Activated T-helper 17 cell treated with anti-CD3 and anti-CD28 coated beads, Interleukin-2, amount 50 U/mL, for 72 hours (primary cell): ENCODE measurements at regions not wholly inside any gene's neighbourhood (a gene's known extent, or its start where the extent isn't known, plus 50 kb on each side); places are given as distances from the start of the nearest gene placed in this dataset.

Source experiments
- ATAC-seq: fragments of 150-1000 bp; cut with Tn5 transposase; replicated peaks from 2 replicates; pipeline ENCODE4 v1.10.0; 2021; ENCODE audit warnings: mild to moderate bottlenecking, moderate library complexity
- H3K27ac Mint-ChIP-seq: one replicate; pipeline ENCODE4 v1.8.0; 2022; ENCODE audit warnings: mixed read lengths
- H3K27me3 Mint-ChIP-seq: one replicate; pipeline ENCODE4 v1.8.0; 2022; ENCODE audit warnings: mixed read lengths
- H3K36me3 Mint-ChIP-seq: one replicate; pipeline ENCODE4 v1.8.0; 2022; ENCODE audit warnings: low read depth, mild to moderate bottlenecking, mixed read lengths
- H3K4me1 Mint-ChIP-seq: one replicate; pipeline ENCODE4 v1.8.0; 2022; ENCODE audit warnings: mixed read lengths
- H3K4me3 Mint-ChIP-seq: one replicate; pipeline ENCODE4 v1.8.0; 2022; ENCODE audit warnings: mild to moderate bottlenecking, mixed read lengths
- H3K9me3 Mint-ChIP-seq: one replicate; pipeline ENCODE4 v1.8.0; 2022; ENCODE audit warnings: mixed read lengths

- H3K36me3 Mint-ChIP-seq: no peaks in the 10 kb centered on the region
- no peaks in the 10 kb centered on the region for H3K9me3 Mint-ChIP-seq
- ATAC-seq: no peak
- H3K4me1 Mint-ChIP-seq: peaks cover 47% of the 10 kb centered on the region
- H3K27ac Mint-ChIP-seq: peak overlapping the region; percentile 88
- no peaks in the 10 kb centered on the region for H3K27me3 Mint-ChIP-seq
- peak overlapping the region; percentile 60 for H3K4me3 Mint-ChIP-seq
These were observed 113.4 kb downstream of the CD47 start for GRCh38 chr3:107977221-107978130.

GRCh38 chr3:107976202-107976800 lies 114.5 kb downstream of the CD47 start:
- no peak for ATAC-seq

GRCh38 chr3:107975529-107976201 lies 115.2 kb downstream of the CD47 start:
- Mint-ChIP-seq H3K4me1 (peaks cover 47% of the 10 kb centered on the region), H3K9me3 (no peaks in the 10 kb centered on the region), H3K4me3 (peak overlapping the region; percentile 60), H3K36me3 (no peaks in the 10 kb centered on the region), H3K27me3 (no peaks in the 10 kb centered on the region), H3K27ac (peak overlapping the region; percentile 88)
- no peak for ATAC-seq

More at GRCh38 chr3:107976202-107976800, 114.5 kb downstream of the CD47 start:
- H3K4me3 Mint-ChIP-seq: peak overlapping the region; percentile 60
- peak overlapping the region; percentile 88 for H3K27ac Mint-ChIP-seq
- H3K9me3 Mint-ChIP-seq: no peaks in the 10 kb centered on the region
- no peaks in the 10 kb centered on the region for H3K27me3 Mint-ChIP-seq
- H3K36me3 Mint-ChIP-seq: no peaks in the 10 kb centered on the region
- peaks cover 47% of the 10 kb centered on the region for H3K4me1 Mint-ChIP-seq

- H3K36me3 Mint-ChIP-seq: no peaks in the 10 kb centered on the region
- no peak overlapping the region for H3K27ac Mint-ChIP-seq
- no peak for ATAC-seq
- H3K4me3 Mint-ChIP-seq: no peak overlapping the region
- H3K27me3 Mint-ChIP-seq: no peaks in the 10 kb centered on the region
- H3K9me3 Mint-ChIP-seq: no peaks in the 10 kb centered on the region
- peaks cover 50% of the 10 kb centered on the region for H3K4me1 Mint-ChIP-seq
These were observed 116.9 kb downstream of the CD47 start for GRCh38 chr3:107973961-107974360.

GRCh38 chr3:107973152-107973551 lies 117.7 kb downstream of the CD47 start:
- Mint-ChIP-seq H3K9me3 (no peaks in the 10 kb centered on the region), H3K27me3 (no peaks in the 10 kb centered on the region), H3K36me3 (no peaks in the 10 kb centered on the region), H3K4me1 (peaks cover 42% of the 10 kb centered on the region), H3K27ac (peak overlapping the region; percentile 20), H3K4me3 (no peak overlapping the region)
- no peak for ATAC-seq

GRCh38 chr3:107970993-107971580 lies 119.7 kb downstream of the CD47 start:
- Mint-ChIP-seq H3K4me1 (peaks cover 34% of the 10 kb centered on the region), H3K36me3 (no peaks in the 10 kb centered on the region), H3K27me3 (no peaks in the 10 kb centered on the region), H3K27ac (peak overlapping the region; percentile 79), H3K4me3 (no peak overlapping the region), H3K9me3 (no peaks in the 10 kb centered on the region)
- no peak for ATAC-seq

- Mint-ChIP-seq H3K36me3 (no peaks in the 10 kb centered on the region), H3K4me3 (peak overlapping the region; percentile 30), H3K27me3 (no peaks in the 10 kb centered on the region), H3K4me1 (peaks cover 25% of the 10 kb centered on the region), H3K27ac (peak overlapping the region; percentile 79), H3K9me3 (no peaks in the 10 kb centered on the region)
- peak; percentile 91 for ATAC-seq
These were observed 120.6 kb downstream of the CD47 start for GRCh38 chr3:107969994-107970819.

- Mint-ChIP-seq H3K4me1 (peaks cover 22% of the 10 kb centered on the region), H3K27me3 (no peaks in the 10 kb centered on the region), H3K9me3 (no peaks in the 10 kb centered on the region), H3K4me3 (peak overlapping the region; percentile 30), H3K36me3 (no peaks in the 10 kb centered on the region), H3K27ac (peak overlapping the region; percentile 79)
- ATAC-seq: no peak
These were observed 121.3 kb downstream of the CD47 start for GRCh38 chr3:107969525-107969924.

- no peaks in the 10 kb centered on the region for H3K27me3 Mint-ChIP-seq
- no peak for ATAC-seq
- no peak overlapping the region for H3K27ac Mint-ChIP-seq
- H3K36me3 Mint-ChIP-seq: no peaks in the 10 kb centered on the region
- no peak overlapping the region for H3K4me3 Mint-ChIP-seq
- H3K9me3 Mint-ChIP-seq: peaks cover 4% of the 10 kb centered on the region
- H3K4me1 Mint-ChIP-seq: peaks cover 22% of the 10 kb centered on the region
These were observed 124.6 kb downstream of the CD47 start for GRCh38 chr3:107966276-107966675.

- H3K4me1 Mint-ChIP-seq: peaks cover 15% of the 10 kb centered on the region
- H3K27ac Mint-ChIP-seq: no peak overlapping the region
- peaks cover 4% of the 10 kb centered on the region for H3K9me3 Mint-ChIP-seq
- no peak for ATAC-seq
- no peak overlapping the region for H3K4me3 Mint-ChIP-seq
- H3K36me3 Mint-ChIP-seq: no peaks in the 10 kb centered on the region
- H3K27me3 Mint-ChIP-seq: no peaks in the 10 kb centered on the region
These were observed 125.6 kb downstream of the CD47 start for GRCh38 chr3:107965136-107965655.

GRCh38 chr3:107963581-107963980 lies 127.2 kb downstream of the CD47 start:
- Mint-ChIP-seq H3K27ac (no peak overlapping the region), H3K36me3 (no peaks in the 10 kb centered on the region), H3K27me3 (no peaks in the 10 kb centered on the region), H3K9me3 (peaks cover 10% of the 10 kb centered on the region), H3K4me1 (peaks cover 5% of the 10 kb centered on the region), H3K4me3 (no peak overlapping the region)
- ATAC-seq: no peak

- H3K27ac Mint-ChIP-seq: no peak overlapping the region
- no peak for ATAC-seq
These were observed 127.9 kb downstream of the CD47 start for GRCh38 chr3:107962946-107963345.

GRCh38 chr3:107962037-107962436 lies 128.8 kb downstream of the CD47 start:
- peaks cover 5% of the 10 kb centered on the region for H3K4me1 Mint-ChIP-seq
- no peak overlapping the region for H3K27ac Mint-ChIP-seq

More at GRCh38 chr3:107962946-107963345, 127.9 kb downstream of the CD47 start:
- Mint-ChIP-seq H3K4me1 (peaks cover 5% of the 10 kb centered on the region), H3K27me3 (no peaks in the 10 kb centered on the region), H3K36me3 (no peaks in the 10 kb centered on the region), H3K9me3 (peaks cover 10% of the 10 kb centered on the region), H3K4me3 (no peak overlapping the region)

More at GRCh38 chr3:107962037-107962436, 128.8 kb downstream of the CD47 start:
- no peak overlapping the region for H3K4me3 Mint-ChIP-seq
- ATAC-seq: no peak
- no peaks in the 10 kb centered on the region for H3K27me3 Mint-ChIP-seq
- H3K9me3 Mint-ChIP-seq: peaks cover 10% of the 10 kb centered on the region
- no peaks in the 10 kb centered on the region for H3K36me3 Mint-ChIP-seq
